Ascending aorta (tissue), 2 donors: ENCODE measurements at regions not wholly inside any gene's neighbourhood (a gene's known extent, or its start where the extent isn't known, plus 50 kb on each side); places are given as distances from the start of the nearest gene placed in this dataset.

Experiments used
- DNase-seq, 2 donors: peaks; one replicate each; pipeline ENCODE4 v3.0.0-alpha.2; 2019; ENCODE audit warnings: low spot score in 2 of 2
- H3K27ac ChIP-seq, 2 donors: fragments of 200-600 bp; sonication (generic); one replicate each; pipeline ENCODE4 v1.5.1; 2016 to 2017; ENCODE audit warnings: mild to moderate bottlenecking in 1 of 2
- H3K27me3 ChIP-seq: fragments of 200-600 bp; sonication (generic); one replicate; pipeline ENCODE4 v1.5.1; 2017
- H3K36me3 ChIP-seq, 2 donors: fragments of 200-600 bp; sonication (generic); one replicate each; pipeline ENCODE4 v1.5.1; 2016
- H3K4me1 ChIP-seq, 2 donors: fragments of 200-600 bp; sonication (generic); one replicate each; pipeline ENCODE4 v1.5.1; 2016 to 2017; ENCODE audit warnings: mild to moderate bottlenecking in 1 of 2
- H3K4me3 ChIP-seq, 2 donors: fragments of 200-600 bp; sonication (generic); one replicate each; pipeline ENCODE4 v1.5.1; 2016 to 2017; ENCODE audit warnings: mild to moderate bottlenecking in 1 of 2
- H3K9me3 ChIP-seq, 2 donors: fragments of 200-600 bp; sonication (generic); one replicate each; pipeline ENCODE4 v1.5.1; 2016
- CTCF ChIP-seq, 3 experiments: fragments of 200-600 bp in 2 of 3; fragments of 450-650 bp in 1 of 3; sonication (generic) in 2 of 3; IDR thresholded peaks; one replicate each; pipeline ENCODE4 v1.5.1; 2016 to 2019; ENCODE audit warnings: antibody characterized with exemption in 3 of 3, mild to moderate bottlenecking in 1 of 3, moderate library complexity in 1 of 3
- intact Hi-C: fragments of 100-400 bp; cut with DNase I; formaldehyde crosslinking; loops from one replicate; pipeline ENCODE4 v1.15.1; 2023

- TF ChIP-seq CTCF (IDR thresholded peaks at IDR 0.05) = no peak
- intact Hi-C loops = no loop called here
- Histone ChIP-seq H3K27me3 (no peaks in the 10 kb centered on the region), H3K4me3 (no peak overlapping the region), H3K4me1 (no peaks in the 10 kb centered on the region), H3K9me3 (no peaks in the 10 kb centered on the region), H3K36me3 (no peaks in the 10 kb centered on the region), H3K27ac (no peak overlapping the region)
- DNase-seq = no peak
Observed at GRCh38 chr3:39664931-39665330, 144.5 kb upstream of the MYRIP start.

- Histone ChIP-seq H3K27ac (no peak overlapping the region), H3K4me3 (no peak overlapping the region), H3K4me1 (no peaks in the 10 kb centered on the region), H3K27me3 (no peaks in the 10 kb centered on the region), H3K36me3 (no peaks in the 10 kb centered on the region), H3K9me3 (no peaks in the 10 kb centered on the region)
- DNase-seq = no peak
- intact Hi-C loops = no loop called here
- TF ChIP-seq CTCF (IDR thresholded peaks at IDR 0.05) = no peak
Observed at GRCh38 chr3:39665441-39665840, 144.0 kb upstream of the MYRIP start.

- Histone ChIP-seq H3K9me3 (no peaks in the 10 kb centered on the region), H3K27me3 (no peaks in the 10 kb centered on the region), H3K36me3 (no peaks in the 10 kb centered on the region), H3K4me3 (no peak overlapping the region), H3K27ac (no peak overlapping the region), H3K4me1 (no peaks in the 10 kb centered on the region)
- TF ChIP-seq CTCF (IDR thresholded peaks at IDR 0.05) = peak in 2 of 3 experiments; percentile 16 to 31
- intact Hi-C loops = no loop called here
- no peak for DNase-seq
Observed at GRCh38 chr3:39668420-39668819, 141.0 kb upstream of the MYRIP start.

DNA sequence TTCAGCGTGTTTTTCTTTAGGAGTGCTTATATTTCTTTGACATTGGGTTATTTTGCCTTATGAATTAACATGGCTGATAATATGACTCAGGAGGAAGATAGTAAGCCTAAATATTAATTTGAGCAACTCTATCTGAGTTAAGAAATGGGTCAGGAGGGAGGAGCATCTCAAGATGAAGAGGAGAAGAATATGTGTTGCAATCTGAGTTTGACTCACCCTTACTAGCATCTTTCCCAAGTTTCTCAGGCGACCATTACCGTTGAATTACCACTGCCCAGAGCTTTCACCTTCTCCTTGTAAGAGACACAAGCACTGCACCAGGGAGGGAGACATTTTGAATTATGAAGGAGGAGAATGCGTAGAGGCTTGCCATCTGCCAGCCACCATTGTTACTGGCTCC is 138.3 kb upstream of the MYRIP start:
- Histone ChIP-seq H3K36me3 (no peaks in the 10 kb centered on the region), H3K4me1 (no peaks in the 10 kb centered on the region), H3K27me3 (no peaks in the 10 kb centered on the region), H3K9me3 (no peaks in the 10 kb centered on the region), H3K4me3 (no peak overlapping the region), H3K27ac (no peak overlapping the region)
- intact Hi-C loops = no loop called here
- DNase-seq = no peak
- no peak for TF ChIP-seq CTCF (IDR thresholded peaks at IDR 0.05)

- H3K27ac ChIP-seq = no peak overlapping the region
- no peaks in the 10 kb centered on the region for H3K4me1 ChIP-seq
- H3K27me3 ChIP-seq = no peaks in the 10 kb centered on the region
- H3K36me3 ChIP-seq = no peaks in the 10 kb centered on the region
- no peak overlapping the region for H3K4me3 ChIP-seq
- DNase-seq = no peak
- no peak for TF ChIP-seq CTCF (IDR thresholded peaks at IDR 0.05)
- intact Hi-C loops = no loop called here
- no peaks in the 10 kb centered on the region for H3K9me3 ChIP-seq
Observed at GRCh38 chr3:39671600-39671999, 137.8 kb upstream of the MYRIP start.

DNA sequence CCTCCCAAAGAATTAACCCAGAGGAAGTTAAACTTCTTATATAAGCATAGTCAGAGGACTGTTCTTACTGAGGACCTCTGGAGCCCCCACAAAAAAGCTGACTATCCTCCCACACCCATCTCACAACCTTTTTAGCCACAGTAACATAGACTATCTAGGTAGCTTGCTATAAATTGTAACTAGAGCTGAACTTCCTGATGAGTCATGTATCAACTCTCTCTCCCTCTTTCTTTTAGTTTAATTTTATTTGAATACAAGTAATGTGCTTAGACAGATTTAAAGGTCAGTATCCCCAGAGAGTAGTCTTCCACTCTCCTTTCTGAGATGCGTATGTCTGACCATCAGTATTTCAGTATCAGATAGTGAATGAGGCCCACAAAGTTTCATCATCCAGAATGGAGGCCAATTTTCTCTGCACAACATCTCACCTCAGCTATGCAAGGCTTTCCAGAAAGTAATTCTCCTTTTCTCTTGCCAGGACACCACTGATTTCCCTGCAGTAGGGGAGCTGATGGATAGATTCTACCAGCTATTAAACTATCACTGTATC is 104.0 kb upstream of the MYRIP start:
- no peaks in the 10 kb centered on the region for H3K9me3 ChIP-seq
- no peaks in the 10 kb centered on the region for H3K27me3 ChIP-seq
- H3K27ac ChIP-seq = no peak overlapping the region
- intact Hi-C loops = no loop called here
- no peak for DNase-seq
- no peaks in the 10 kb centered on the region for H3K4me1 ChIP-seq
- no peak for TF ChIP-seq CTCF (IDR thresholded peaks at IDR 0.05)
- H3K36me3 ChIP-seq = no peaks in the 10 kb centered on the region
- no peak overlapping the region for H3K4me3 ChIP-seq
